ENCODE measurements at regions not wholly inside any gene's neighbourhood (a gene's known extent, or its start where the extent isn't known, plus 50 kb on each side); places are given as distances from the start of the nearest gene placed in this dataset.
"Not testable (repeated sequence)": the region's sequence is repeated elsewhere in the genome, so short reads cannot be mapped to it uniquely, and the experiment has no call there.

GRCh38 chr9:28981711-28982110, 1408.4 kb upstream of the C9orf72 start:
- no peak for TF ChIP-seq CTCF (IDR thresholded peaks at IDR 0.05)
- DNase-seq (ENCODE audit: low spot score) (no peak), ATAC-seq (ENCODE audit: low FRiP score) (no peak)

GRCh38 chr9:28984016-28984415, 1410.7 kb upstream of the C9orf72 start:
- ATAC-seq (ENCODE audit: low FRiP score): no peak
- TF ChIP-seq CTCF (IDR thresholded peaks at IDR 0.05): no peak

GRCh38 chr9:28990009-28990408, 1416.7 kb upstream of the C9orf72 start:
- not testable (repeated sequence) for ATAC-seq (ENCODE audit: low FRiP score); DNase-seq (ENCODE audit: low spot score)

More at GRCh38 chr9:28984016-28984415, 1410.7 kb upstream of the C9orf72 start:
- no peak for DNase-seq (ENCODE audit: low spot score)

- ATAC-seq (ENCODE audit: low FRiP score) (no peak), DNase-seq (ENCODE audit: low spot score) (no peak)
- TF ChIP-seq CTCF (IDR thresholded peaks at IDR 0.05): no peak
Observed at GRCh38 chr9:28999057-28999456, 1425.8 kb upstream of the C9orf72 start.

- no peak for TF ChIP-seq CTCF (IDR thresholded peaks at IDR 0.05)
- no peak for DNase-seq (ENCODE audit: low spot score)
- ATAC-seq (ENCODE audit: low FRiP score): no peak
Observed at GRCh38 chr9:28999806-29000205, 1426.5 kb upstream of the C9orf72 start.

GRCh38 chr9:29001006-29001405, 1427.7 kb upstream of the C9orf72 start:
- ATAC-seq (ENCODE audit: low FRiP score) (no peak), DNase-seq (ENCODE audit: low spot score) (no peak)
- TF ChIP-seq CTCF (IDR thresholded peaks at IDR 0.05): no peak

GRCh38 chr9:29004988-29005387, 1431.7 kb upstream of the C9orf72 start:
- no peak for ATAC-seq (ENCODE audit: low FRiP score)
- no peak for DNase-seq (ENCODE audit: low spot score)
- no peak for TF ChIP-seq CTCF (IDR thresholded peaks at IDR 0.05)

- DNase-seq (ENCODE audit: low spot score) (no peak), ATAC-seq (ENCODE audit: low FRiP score) (no peak)
- no peak for TF ChIP-seq CTCF (IDR thresholded peaks at IDR 0.05)
Observed at GRCh38 chr9:29006628-29007027, 1433.3 kb upstream of the C9orf72 start.
